22Rv1 (cell line): ENCODE measurements at regions not wholly inside any gene's neighbourhood (a gene's known extent, or its start where the extent isn't known, plus 50 kb on each side); places are given as distances from the start of the nearest gene placed in this dataset.

Experiments
- H3K27ac ChIP-seq: fragments of 450-650 bp; 2 replicates; pipeline ENCODE4 v1.5.1; 2017
- CTCF ChIP-seq: fragments of 450-650 bp; IDR thresholded peaks from 2 replicates; pipeline ENCODE4 v1.5.1; 2017; ENCODE audit warnings: mild to moderate bottlenecking
- ZFX ChIP-seq: fragments of 450-650 bp; IDR thresholded peaks from 2 replicates; pipeline ENCODE4 v1.6.1; 2017; ENCODE audit warnings: antibody characterized with exemption, borderline replicate concordance

GRCh38 chr2:75353131-75353530 is 153.8 kb upstream of the TACR1 start:
- TF ChIP-seq ZFX (no peak), CTCF (no peak)
- H3K27ac ChIP-seq, result no peak overlapping the region

GRCh38 chr2:75348307-75348706 is 149.0 kb upstream of the TACR1 start:
- H3K27ac ChIP-seq, result no peak overlapping the region
- no peak for TF ChIP-seq CTCF
- TF ChIP-seq ZFX, result no peak

GRCh38 chr2:75344146-75344545 is 144.8 kb upstream of the TACR1 start:
- no peak overlapping the region for H3K27ac ChIP-seq

GRCh38 chr2:75342504-75343175 is 143.3 kb upstream of the TACR1 start:
- H3K27ac ChIP-seq, result no peak overlapping the region
- TF ChIP-seq ZFX, result no peak
- no peak for TF ChIP-seq CTCF

More at GRCh38 chr2:75344146-75344545, 144.8 kb upstream of the TACR1 start:
- TF ChIP-seq CTCF, result no peak
- no peak for TF ChIP-seq ZFX

GRCh38 chr2:75340560-75340959 is 141.2 kb upstream of the TACR1 start:
- no peak overlapping the region for H3K27ac ChIP-seq
- TF ChIP-seq CTCF (no peak), ZFX (no peak)

GRCh38 chr2:75338461-75338860 is 139.1 kb upstream of the TACR1 start:
- no peak for TF ChIP-seq CTCF
- TF ChIP-seq ZFX, result no peak

GRCh38 chr2:75337619-75338018 is 138.3 kb upstream of the TACR1 start:
- TF ChIP-seq CTCF (no peak), ZFX (no peak)
- H3K27ac ChIP-seq, result no peak overlapping the region

More at GRCh38 chr2:75338461-75338860, 139.1 kb upstream of the TACR1 start:
- H3K27ac ChIP-seq, result no peak overlapping the region
